Activated T-helper 17 cell treated with anti-CD3 and anti-CD28 coated beads, Interleukin-2, amount 50 U/mL, for 72 hours (primary cell): ENCODE measurements at regions not wholly inside any gene's neighbourhood (a gene's known extent, or its start where the extent isn't known, plus 50 kb on each side); places are given as distances from the start of the nearest gene placed in this dataset.

Experiments used
- ATAC-seq: fragments of 150-1000 bp; cut with Tn5 transposase; replicated peaks from 2 replicates; pipeline ENCODE4 v1.10.0; 2021; ENCODE audit warnings: mild to moderate bottlenecking, moderate library complexity
- H3K27ac Mint-ChIP-seq: one replicate; pipeline ENCODE4 v1.8.0; 2022; ENCODE audit warnings: mixed read lengths
- H3K27me3 Mint-ChIP-seq: one replicate; pipeline ENCODE4 v1.8.0; 2022; ENCODE audit warnings: mixed read lengths
- H3K36me3 Mint-ChIP-seq: one replicate; pipeline ENCODE4 v1.8.0; 2022; ENCODE audit warnings: low read depth, mild to moderate bottlenecking, mixed read lengths
- H3K4me1 Mint-ChIP-seq: one replicate; pipeline ENCODE4 v1.8.0; 2022; ENCODE audit warnings: mixed read lengths
- H3K4me3 Mint-ChIP-seq: one replicate; pipeline ENCODE4 v1.8.0; 2022; ENCODE audit warnings: mild to moderate bottlenecking, mixed read lengths
- H3K9me3 Mint-ChIP-seq: one replicate; pipeline ENCODE4 v1.8.0; 2022; ENCODE audit warnings: mixed read lengths

DNA sequence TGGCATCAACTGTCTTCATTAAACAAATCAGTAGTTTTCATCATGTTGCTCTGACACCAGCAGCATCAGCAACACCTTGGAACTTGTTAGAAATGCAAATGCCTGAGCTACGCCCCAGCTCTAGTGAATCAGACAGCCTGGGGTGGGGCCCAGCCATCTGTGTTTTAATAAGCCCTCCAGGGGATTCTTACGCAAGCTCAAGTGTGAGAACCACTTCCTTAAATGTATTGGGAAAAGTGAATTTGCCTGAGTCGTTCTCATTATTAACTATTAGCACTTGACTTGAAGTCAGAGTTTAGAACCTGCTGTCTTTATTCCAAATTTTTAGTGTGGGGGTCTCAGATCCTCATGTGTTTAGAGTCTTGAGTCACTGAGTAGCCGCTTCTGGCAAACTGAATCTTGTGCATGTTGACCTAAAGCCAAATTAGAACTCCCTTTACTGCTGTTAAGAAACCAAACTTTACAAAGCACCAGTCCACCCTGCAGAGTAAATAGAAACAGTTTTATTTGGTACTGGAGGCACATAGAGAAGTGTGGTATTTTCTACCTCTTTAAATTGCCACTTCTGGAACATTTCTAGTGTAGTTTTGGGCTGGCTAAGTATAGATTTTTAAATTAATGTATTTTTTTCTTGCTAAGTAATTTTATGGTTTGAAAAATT lies 137.4 kb upstream of the COX10 start:
- H3K4me1 Mint-ChIP-seq, result no peaks in the 10 kb centered on the region
- H3K4me3 Mint-ChIP-seq, result no peak overlapping the region
- H3K36me3 Mint-ChIP-seq, result no peaks in the 10 kb centered on the region
- no peaks in the 10 kb centered on the region for H3K27me3 Mint-ChIP-seq
- H3K27ac Mint-ChIP-seq, result no peak overlapping the region
- H3K9me3 Mint-ChIP-seq, result peaks cover 3% of the 10 kb centered on the region
- ATAC-seq, result no peak

DNA sequence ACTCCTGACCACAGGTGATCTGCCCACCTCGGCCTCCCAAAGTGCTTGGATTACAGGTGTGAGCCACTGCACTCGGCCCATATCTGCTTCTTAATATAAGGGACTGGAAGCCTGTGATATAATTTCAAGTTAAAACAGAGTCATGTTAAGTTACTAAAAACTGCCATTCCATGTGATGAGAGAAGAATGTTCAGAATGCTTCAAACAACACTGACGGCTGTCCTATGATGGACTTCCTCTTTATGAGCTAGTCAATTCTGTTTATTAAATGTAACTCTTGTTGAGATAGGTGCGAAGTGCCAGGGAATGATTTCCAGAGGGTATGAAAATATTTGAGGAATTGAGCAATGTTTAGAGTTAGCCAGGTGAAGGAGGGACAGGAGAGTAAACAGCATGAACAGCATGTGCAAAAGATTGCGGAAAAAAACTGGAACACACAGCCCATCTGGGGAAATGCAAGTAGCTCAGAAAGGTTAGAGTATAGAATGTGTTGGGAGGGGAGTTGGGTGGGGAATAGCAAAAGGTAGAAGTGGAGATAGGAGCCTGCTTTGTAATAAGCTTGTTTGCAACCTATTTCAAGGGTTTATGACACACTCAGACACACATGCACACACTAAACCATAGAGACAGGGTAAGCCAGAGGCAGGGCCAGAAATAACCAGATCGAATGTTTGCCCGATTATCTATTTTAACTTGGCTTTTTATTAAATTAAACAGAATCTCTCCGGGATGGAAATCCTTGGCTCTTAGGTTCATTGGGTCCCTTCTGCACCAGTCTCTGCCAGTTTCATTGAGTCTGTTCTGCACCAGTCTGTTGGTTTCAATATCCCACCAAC lies 135.6 kb upstream of the COX10 start:
- no peak overlapping the region for H3K27ac Mint-ChIP-seq
- peaks cover 3% of the 10 kb centered on the region for H3K9me3 Mint-ChIP-seq
- no peaks in the 10 kb centered on the region for H3K4me1 Mint-ChIP-seq
- H3K27me3 Mint-ChIP-seq, result no peaks in the 10 kb centered on the region
- no peak overlapping the region for H3K4me3 Mint-ChIP-seq
- ATAC-seq, result no peak
- H3K36me3 Mint-ChIP-seq, result no peaks in the 10 kb centered on the region

DNA sequence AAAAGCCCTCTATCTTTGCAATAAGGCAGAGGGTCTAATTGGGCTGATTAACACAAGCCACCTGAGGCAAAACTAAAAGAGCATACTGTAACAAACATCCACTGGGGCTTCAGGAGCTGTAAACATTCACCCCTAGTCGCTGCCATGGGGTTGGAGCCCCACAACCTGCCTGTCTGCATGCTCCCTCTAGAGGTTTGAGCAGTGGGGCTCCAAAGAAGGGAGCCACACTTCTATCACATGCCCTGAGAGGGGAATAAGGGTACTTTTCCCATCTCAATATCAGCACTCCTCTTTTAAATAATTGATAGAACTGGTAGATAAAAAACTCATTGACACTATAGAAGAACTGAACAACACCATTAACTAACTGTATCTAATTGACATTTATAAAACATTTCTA lies 130.1 kb upstream of the COX10 start:
- Mint-ChIP-seq H3K36me3 (no peaks in the 10 kb centered on the region), H3K9me3 (no peaks in the 10 kb centered on the region), H3K4me3 (no peak overlapping the region), H3K27ac (no peak overlapping the region), H3K4me1 (no peaks in the 10 kb centered on the region), H3K27me3 (no peaks in the 10 kb centered on the region)
- no peak for ATAC-seq

DNA sequence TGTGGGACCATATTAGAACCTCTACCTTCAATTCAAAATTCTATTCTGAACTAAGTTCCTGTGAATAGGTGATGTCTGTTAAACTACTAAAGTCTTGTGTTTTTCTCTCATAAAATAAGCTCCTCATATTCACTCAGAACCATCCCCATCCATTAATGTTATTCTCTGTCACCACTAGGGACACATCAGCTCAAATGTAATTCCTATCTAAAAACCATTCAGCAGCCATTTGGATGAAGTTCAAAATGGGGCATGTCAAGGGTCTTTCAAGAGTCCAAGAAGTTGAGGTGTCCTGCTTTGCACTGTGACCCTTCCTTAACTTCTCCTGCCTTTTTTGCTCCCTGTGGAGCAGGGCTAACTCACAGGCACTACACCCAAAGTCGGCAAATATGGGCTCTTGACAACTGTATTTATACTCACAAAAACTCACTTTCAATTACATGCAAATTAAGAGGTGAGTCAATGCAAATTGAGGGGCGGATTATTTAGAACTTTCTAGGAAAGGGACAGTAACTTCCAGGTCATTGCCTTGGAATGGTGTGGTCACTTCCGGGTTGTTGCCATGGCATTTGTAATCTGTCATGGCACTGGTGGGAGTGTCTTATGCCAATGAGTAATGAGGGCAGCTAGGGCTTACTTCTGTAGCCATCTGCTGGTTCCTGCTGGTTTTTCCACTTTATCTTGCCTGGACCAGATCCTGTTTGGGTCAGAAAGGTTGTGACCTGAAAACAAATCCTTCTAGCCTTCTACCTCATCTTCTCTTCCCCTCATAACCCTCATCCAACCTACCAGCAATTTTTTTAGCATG lies 128.2 kb upstream of the COX10 start:
- no peaks in the 10 kb centered on the region for H3K9me3 Mint-ChIP-seq
- H3K4me1 Mint-ChIP-seq, result no peaks in the 10 kb centered on the region
- no peaks in the 10 kb centered on the region for H3K36me3 Mint-ChIP-seq
- no peaks in the 10 kb centered on the region for H3K27me3 Mint-ChIP-seq
- no peak overlapping the region for H3K27ac Mint-ChIP-seq
- no peak overlapping the region for H3K4me3 Mint-ChIP-seq
- no peak for ATAC-seq

DNA sequence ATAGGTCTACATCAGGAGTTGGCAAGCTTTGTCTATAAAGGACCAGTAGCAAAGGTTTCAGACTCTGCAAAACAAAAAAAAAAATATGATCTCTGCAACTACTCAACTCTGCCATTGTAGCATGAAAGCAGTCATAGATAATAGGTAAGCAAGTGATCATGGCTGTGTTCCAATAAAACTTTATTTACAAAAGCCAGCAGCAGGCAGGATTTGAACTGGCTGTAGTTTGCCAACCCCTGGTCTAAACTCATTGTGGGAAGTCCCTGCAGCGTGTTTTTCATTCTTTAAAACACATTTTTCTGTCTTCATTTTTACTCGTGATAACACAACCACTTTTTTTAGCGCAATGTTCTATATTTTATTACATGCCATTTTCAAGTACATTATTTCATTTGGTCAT lies 127.5 kb upstream of the COX10 start:
- no peak for ATAC-seq
- H3K27ac Mint-ChIP-seq, result no peak overlapping the region
- no peak overlapping the region for H3K4me3 Mint-ChIP-seq
- H3K9me3 Mint-ChIP-seq, result no peaks in the 10 kb centered on the region
- H3K27me3 Mint-ChIP-seq, result no peaks in the 10 kb centered on the region
- no peaks in the 10 kb centered on the region for H3K36me3 Mint-ChIP-seq
- no peaks in the 10 kb centered on the region for H3K4me1 Mint-ChIP-seq

DNA sequence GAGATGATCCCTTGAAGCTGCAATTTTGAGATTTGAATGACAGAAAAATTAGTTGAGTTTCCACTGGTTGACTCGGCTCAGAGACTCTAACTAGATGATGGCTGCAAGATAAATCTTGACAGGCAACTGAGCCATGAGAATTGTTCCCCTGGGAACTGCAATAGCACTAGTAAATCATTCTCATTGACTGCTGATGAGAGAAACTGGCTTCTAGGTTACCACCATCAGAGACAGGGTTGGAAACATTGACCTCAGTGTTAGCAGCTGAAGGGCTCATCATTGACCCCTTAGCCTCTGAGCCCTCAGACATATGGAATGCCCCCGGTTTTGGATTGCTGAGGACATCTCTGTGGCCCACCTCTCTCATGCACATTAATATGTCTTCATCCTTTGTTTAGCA lies 125.4 kb upstream of the COX10 start:
- H3K27ac Mint-ChIP-seq, result no peak overlapping the region
- H3K4me3 Mint-ChIP-seq, result no peak overlapping the region
- H3K27me3 Mint-ChIP-seq, result no peaks in the 10 kb centered on the region
- ATAC-seq, result no peak
- no peaks in the 10 kb centered on the region for H3K4me1 Mint-ChIP-seq
- H3K36me3 Mint-ChIP-seq, result no peaks in the 10 kb centered on the region
- H3K9me3 Mint-ChIP-seq, result no peaks in the 10 kb centered on the region

DNA sequence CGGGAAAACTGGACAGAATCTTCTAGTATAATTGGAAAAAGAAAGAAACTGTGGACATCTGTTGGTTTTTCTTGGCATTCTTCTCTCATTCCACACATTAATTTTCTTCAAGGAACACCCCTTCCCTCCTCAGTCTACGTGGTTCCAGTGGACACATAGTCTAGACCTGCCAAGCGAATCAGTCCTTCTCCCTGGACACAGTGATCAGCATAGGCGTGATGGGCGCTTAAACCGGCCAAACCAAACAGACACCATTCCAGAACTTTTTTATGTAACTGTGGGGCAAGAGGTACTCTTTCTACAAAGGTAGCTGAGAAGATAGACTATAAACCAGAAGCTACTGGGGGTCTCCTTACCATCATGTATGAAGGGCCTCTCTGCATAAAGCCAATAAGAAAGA lies 121.8 kb upstream of the COX10 start:
- no peaks in the 10 kb centered on the region for H3K27me3 Mint-ChIP-seq
- no peak overlapping the region for H3K27ac Mint-ChIP-seq
- ATAC-seq, result no peak
- H3K9me3 Mint-ChIP-seq, result no peaks in the 10 kb centered on the region
- no peaks in the 10 kb centered on the region for H3K4me1 Mint-ChIP-seq
- H3K36me3 Mint-ChIP-seq, result no peaks in the 10 kb centered on the region
- H3K4me3 Mint-ChIP-seq, result no peak overlapping the region

DNA sequence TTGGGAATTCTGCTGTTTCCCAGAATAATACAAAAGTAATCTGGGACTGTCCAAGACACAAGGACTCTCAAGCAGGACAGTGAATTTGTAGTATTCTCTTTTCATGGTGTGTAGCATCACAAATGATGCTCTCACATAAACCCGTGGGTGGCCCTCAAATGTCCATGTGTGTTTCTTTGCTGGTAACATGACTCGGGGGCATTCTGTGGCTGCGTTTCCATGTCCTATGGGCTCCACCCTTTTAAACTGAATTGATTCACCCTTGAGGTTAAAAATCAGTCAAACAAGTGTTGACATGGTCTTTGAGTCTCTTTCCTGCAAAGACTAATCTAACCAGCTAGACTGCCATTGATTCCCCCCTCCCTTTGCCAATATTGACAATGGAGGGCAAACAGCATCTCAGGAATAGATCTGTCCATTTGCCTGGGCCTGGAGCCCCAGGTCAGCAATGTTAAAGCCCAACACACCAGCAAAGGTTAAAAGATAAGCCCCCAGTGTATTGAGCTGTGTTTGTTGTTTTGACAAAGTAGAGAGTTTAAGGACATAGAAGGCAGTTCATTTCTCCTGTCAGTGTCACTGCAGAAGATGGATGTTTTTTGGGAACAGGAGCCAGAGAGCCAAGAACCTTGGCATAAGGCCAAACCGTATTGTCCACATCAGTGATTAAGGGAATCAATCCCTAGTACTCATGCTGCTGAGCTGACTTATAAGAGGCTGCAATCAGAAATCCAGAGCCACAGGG lies 117.1 kb upstream of the COX10 start:
- ATAC-seq, result no peak
- Mint-ChIP-seq H3K9me3 (no peaks in the 10 kb centered on the region), H3K27ac (no peak overlapping the region), H3K36me3 (no peaks in the 10 kb centered on the region), H3K27me3 (no peaks in the 10 kb centered on the region), H3K4me1 (no peaks in the 10 kb centered on the region), H3K4me3 (no peak overlapping the region)

DNA sequence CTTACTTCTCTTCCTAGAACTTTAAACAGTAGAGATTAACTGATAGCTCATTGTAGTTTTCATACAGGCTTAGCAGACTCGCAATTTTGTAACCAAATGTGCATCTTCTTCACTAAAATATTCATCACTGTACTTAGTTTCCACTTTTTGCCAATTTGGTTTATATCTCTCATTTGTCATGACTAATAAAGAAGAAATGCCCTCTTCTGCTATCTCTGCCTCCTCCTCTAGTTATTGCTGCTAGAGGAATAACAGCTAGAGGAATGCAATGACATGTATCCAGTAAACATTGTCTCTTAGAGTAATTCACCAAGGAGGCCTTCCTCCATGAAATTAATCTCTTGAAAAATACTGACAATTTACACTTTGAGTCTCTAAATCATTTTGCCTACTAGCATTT lies 115.5 kb upstream of the COX10 start:
- no peak overlapping the region for H3K4me3 Mint-ChIP-seq

DNA sequence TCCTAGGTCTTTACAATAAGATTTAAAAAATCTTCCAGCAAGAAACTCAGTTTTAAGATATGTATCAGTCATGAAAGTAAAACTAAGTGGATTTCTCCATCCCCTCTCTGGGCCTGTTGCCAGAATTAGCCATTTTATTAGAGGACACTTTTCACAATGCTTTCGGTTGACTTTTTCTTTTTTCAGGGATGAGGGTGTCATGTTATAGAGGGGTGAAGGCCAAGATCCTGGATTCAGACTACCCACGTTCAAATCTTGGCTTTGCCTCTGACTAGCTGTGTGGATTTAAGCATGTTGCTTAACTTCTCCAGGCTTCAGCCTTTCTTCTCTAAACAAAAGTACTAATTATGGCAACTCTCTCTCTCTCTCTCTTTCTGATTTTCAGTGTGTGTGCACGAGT lies 111.7 kb upstream of the COX10 start:
- Mint-ChIP-seq H3K4me3 (no peak overlapping the region), H3K27me3 (no peaks in the 10 kb centered on the region), H3K36me3 (no peaks in the 10 kb centered on the region), H3K27ac (no peak overlapping the region), H3K9me3 (no peaks in the 10 kb centered on the region), H3K4me1 (no peaks in the 10 kb centered on the region)
- no peak for ATAC-seq

More for the DNA sequence above, 115.5 kb upstream of the COX10 start:
- no peaks in the 10 kb centered on the region for H3K36me3 Mint-ChIP-seq
- no peaks in the 10 kb centered on the region for H3K9me3 Mint-ChIP-seq
- H3K27ac Mint-ChIP-seq, result no peak overlapping the region
- H3K27me3 Mint-ChIP-seq, result no peaks in the 10 kb centered on the region
- H3K4me1 Mint-ChIP-seq, result no peaks in the 10 kb centered on the region
- no peak for ATAC-seq

DNA sequence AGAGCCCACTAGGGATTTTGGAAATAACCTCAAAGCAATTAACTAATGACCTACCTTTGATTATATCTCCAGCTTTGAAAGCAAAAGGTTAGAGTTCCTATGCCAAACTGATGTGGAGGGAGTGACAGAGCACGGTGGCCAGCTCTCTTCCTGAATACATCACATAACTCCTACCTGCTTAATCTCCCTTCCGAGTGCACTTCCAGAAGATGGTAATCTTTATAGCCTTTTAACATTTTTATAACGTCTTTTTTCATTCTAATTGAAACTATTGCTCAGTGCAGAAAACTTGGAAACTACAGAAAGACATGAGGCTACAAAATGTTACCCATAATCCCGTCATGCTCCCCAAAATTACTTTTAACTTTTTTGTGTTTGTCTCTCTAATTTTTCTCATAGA lies 110.5 kb upstream of the COX10 start:
- no peaks in the 10 kb centered on the region for H3K36me3 Mint-ChIP-seq
- no peaks in the 10 kb centered on the region for H3K9me3 Mint-ChIP-seq
- H3K27me3 Mint-ChIP-seq, result no peaks in the 10 kb centered on the region

DNA sequence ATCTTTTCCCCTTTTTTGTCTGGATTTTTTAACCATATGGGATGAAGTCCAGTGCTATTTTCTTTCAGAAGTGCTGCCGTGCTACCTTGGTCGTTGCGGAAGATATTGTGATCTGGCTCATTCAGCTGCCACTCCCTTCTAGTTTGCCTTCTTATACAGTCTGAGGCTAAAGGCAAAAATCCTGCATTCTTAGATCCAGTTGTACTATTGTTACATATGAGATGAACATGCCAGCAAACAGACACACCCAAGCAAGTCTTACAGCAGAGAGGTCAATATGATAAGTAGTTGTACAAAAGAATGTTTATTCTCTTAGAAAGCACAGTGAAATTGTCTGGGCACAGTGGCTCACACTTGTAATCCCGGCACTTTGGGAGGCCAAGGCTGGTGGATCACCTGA lies 108.0 kb upstream of the COX10 start:
- H3K27me3 Mint-ChIP-seq, result no peaks in the 10 kb centered on the region
- H3K27ac Mint-ChIP-seq, result no peak overlapping the region
- H3K4me1 Mint-ChIP-seq, result no peaks in the 10 kb centered on the region
- no peaks in the 10 kb centered on the region for H3K36me3 Mint-ChIP-seq
- no peak for ATAC-seq
- H3K4me3 Mint-ChIP-seq, result no peak overlapping the region
- H3K9me3 Mint-ChIP-seq, result no peaks in the 10 kb centered on the region

More for the DNA sequence above, 110.5 kb upstream of the COX10 start:
- Mint-ChIP-seq H3K4me3 (no peak overlapping the region), H3K27ac (no peak overlapping the region), H3K4me1 (no peaks in the 10 kb centered on the region)
- no peak for ATAC-seq

DNA sequence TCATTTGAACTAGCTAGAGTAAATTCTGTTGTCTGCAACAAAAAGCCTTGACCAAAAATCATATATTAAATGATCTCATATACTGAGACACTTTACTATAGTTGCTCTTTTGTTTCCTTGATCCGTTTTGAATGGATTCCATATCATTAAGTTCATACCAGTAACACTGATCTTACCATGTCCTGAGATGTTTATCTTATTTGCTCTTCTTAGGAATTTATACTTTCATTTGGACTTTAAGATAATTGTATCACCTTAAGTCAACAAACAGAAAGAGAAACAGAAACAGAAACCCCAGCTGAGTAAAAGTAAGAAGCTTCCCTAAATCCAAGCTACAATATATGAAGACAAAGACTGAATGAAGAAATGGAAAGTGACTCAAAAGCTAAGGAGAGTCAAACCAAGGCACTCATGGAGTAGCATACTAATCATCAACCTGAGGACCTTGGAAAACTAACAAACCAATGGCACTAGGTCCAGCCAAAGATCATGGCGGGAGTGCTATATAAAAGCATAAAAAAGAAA lies 106.5 kb upstream of the COX10 start:
- no peak overlapping the region for H3K27ac Mint-ChIP-seq
- no peaks in the 10 kb centered on the region for H3K36me3 Mint-ChIP-seq
- H3K4me3 Mint-ChIP-seq, result no peak overlapping the region
- ATAC-seq, result no peak
- H3K9me3 Mint-ChIP-seq, result no peaks in the 10 kb centered on the region
- H3K27me3 Mint-ChIP-seq, result no peaks in the 10 kb centered on the region
- H3K4me1 Mint-ChIP-seq, result no peaks in the 10 kb centered on the region

DNA sequence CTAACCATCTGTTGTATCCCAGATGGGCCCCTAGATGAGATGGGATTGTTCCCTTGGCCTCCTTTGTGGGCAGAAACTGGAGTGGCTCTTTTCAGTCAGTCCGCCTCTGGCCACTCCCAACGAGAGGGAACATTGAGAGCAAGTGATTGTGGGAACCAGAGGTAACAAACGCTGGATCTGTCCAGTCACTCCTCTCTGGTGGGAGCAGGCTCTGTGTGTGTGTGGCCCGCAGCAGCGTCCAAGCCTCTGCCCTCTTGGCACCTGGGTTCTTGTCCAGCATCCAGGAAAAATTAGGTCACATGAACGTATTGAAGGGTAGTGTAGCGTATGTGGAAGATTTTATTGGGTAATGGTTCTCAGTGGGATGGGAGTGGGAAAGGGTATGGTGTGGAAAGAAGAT lies 101.9 kb upstream of the COX10 start:
- Mint-ChIP-seq H3K9me3 (no peaks in the 10 kb centered on the region), H3K4me1 (peaks cover 11% of the 10 kb centered on the region), H3K27me3 (no peaks in the 10 kb centered on the region), H3K27ac (no peak overlapping the region), H3K36me3 (no peaks in the 10 kb centered on the region), H3K4me3 (no peak overlapping the region)
- no peak for ATAC-seq
